Glutamatergic neuron (in vitro differentiated cells): ENCODE measurements at regions not wholly inside any gene's neighbourhood (a gene's known extent, or its start where the extent isn't known, plus 50 kb on each side); places are given as distances from the start of the nearest gene placed in this dataset.
"Not testable (repeated sequence)": the region's sequence is repeated elsewhere in the genome, so short reads cannot be mapped to it uniquely, and the experiment has no call there.

Experiments used
- DNase-seq: peaks from one replicate; pipeline ENCODE4 v3.0.0; 2022
- H3K27ac Mint-ChIP-seq: one replicate; pipeline ENCODE4 v1.8.0; 2020; ENCODE audit warnings: mild to moderate bottlenecking, mixed read lengths, inconsistent platforms; ENCODE audit not compliant: unreplicated experiment
- H3K27me3 Mint-ChIP-seq: one replicate; pipeline ENCODE4 v1.8.0; 2020; ENCODE audit warnings: mild to moderate bottlenecking, moderate library complexity, mixed read lengths, inconsistent platforms; ENCODE audit not compliant: unreplicated experiment
- H3K36me3 Mint-ChIP-seq: one replicate; pipeline ENCODE4 v1.8.0; 2020; ENCODE audit warnings: mild to moderate bottlenecking, mixed read lengths, inconsistent platforms; ENCODE audit not compliant: unreplicated experiment
- H3K4me1 Mint-ChIP-seq: one replicate; pipeline ENCODE4 v1.8.0; 2020; ENCODE audit warnings: mild to moderate bottlenecking, low read depth, mixed read lengths, inconsistent platforms; ENCODE audit not compliant: unreplicated experiment
- H3K4me3 Mint-ChIP-seq: one replicate; pipeline ENCODE4 v1.8.0; 2020; ENCODE audit warnings: mild to moderate bottlenecking, mixed read lengths, inconsistent platforms; ENCODE audit not compliant: unreplicated experiment
- H3K9me3 Mint-ChIP-seq: one replicate; pipeline ENCODE4 v1.8.0; 2020; ENCODE audit warnings: mild to moderate bottlenecking, moderate library complexity, mixed read lengths, inconsistent platforms; ENCODE audit not compliant: unreplicated experiment
- CTCF ChIP-seq: fragments of 200-600 bp; sonication (generic); IDR thresholded peaks from one replicate; pipeline ENCODE4 v1.5.0; 2021; ENCODE audit not compliant: partially characterized antibody, unreplicated experiment

- no peak for DNase-seq
- no peaks in the 10 kb centered on the region for H3K27me3 Mint-ChIP-seq
- no peak overlapping the region for H3K4me3 Mint-ChIP-seq
- TF ChIP-seq CTCF = no peak
- no peaks in the 10 kb centered on the region for H3K4me1 Mint-ChIP-seq
- no peaks in the 10 kb centered on the region for H3K9me3 Mint-ChIP-seq
- no peaks in the 10 kb centered on the region for H3K36me3 Mint-ChIP-seq
- no peak overlapping the region for H3K27ac Mint-ChIP-seq
Measured at GRCh38 chr14:53714495-53715192, 242.0 kb downstream of the BMP4 start.

DNA sequence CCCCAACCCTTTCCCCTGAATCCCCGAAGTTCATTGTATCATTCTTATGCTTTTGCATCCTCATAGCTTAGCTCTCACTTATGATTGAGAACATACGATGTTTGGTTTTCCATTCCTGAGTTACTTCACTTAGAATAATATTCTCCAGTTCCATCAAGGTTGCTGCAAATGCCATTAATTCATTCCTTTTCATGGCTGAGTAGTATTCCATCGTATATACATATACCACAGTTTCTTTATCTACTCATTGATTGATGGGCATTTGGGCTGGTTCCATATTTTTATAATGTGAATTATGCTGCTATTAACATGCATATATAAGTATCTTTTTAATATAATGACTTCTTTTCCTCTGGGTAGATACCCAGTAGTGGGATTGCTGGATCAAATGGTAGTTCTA, 243.7 kb downstream of the BMP4 start:
- not testable (repeated sequence) for H3K9me3 Mint-ChIP-seq, H3K4me3 Mint-ChIP-seq, H3K36me3 Mint-ChIP-seq, H3K27me3 Mint-ChIP-seq, H3K27ac Mint-ChIP-seq, DNase-seq, H3K4me1 Mint-ChIP-seq

- H3K27me3 Mint-ChIP-seq = no peaks in the 10 kb centered on the region
- no peak overlapping the region for H3K4me3 Mint-ChIP-seq
- DNase-seq = no peak
- no peaks in the 10 kb centered on the region for H3K36me3 Mint-ChIP-seq
- H3K9me3 Mint-ChIP-seq = no peaks in the 10 kb centered on the region
- H3K4me1 Mint-ChIP-seq = no peaks in the 10 kb centered on the region
- no peak for TF ChIP-seq CTCF
- H3K27ac Mint-ChIP-seq = no peak overlapping the region
Measured at GRCh38 chr14:53711205-53711604, 245.4 kb downstream of the BMP4 start.

GRCh38 chr14:53710615-53711014, 246.0 kb downstream of the BMP4 start:
- H3K27me3 Mint-ChIP-seq = no peaks in the 10 kb centered on the region
- H3K4me3 Mint-ChIP-seq = no peak overlapping the region
- no peak for DNase-seq
- no peaks in the 10 kb centered on the region for H3K4me1 Mint-ChIP-seq
- H3K27ac Mint-ChIP-seq = no peak overlapping the region
- H3K9me3 Mint-ChIP-seq = no peaks in the 10 kb centered on the region
- no peak for TF ChIP-seq CTCF
- H3K36me3 Mint-ChIP-seq = no peaks in the 10 kb centered on the region

DNA sequence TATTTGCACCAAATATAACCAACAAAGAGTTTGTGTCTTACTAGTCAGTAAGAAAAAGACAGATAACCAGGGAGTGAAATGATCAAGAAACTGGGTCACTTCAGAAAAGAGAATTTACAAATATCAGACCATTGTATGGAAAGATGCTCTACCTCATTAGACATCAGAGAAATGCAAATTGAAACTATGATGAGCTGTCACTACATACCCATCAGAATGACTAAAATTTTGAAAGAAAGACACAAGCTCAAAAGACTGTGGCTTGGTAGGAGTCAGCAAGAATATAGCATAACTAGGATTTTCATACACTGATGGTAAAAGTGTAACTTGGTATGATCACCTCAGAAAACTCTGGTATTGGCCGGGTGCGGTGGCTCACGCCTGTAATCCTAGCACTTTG, 247.2 kb downstream of the BMP4 start:
- DNase-seq = no peak
- Mint-ChIP-seq H3K36me3 (no peaks in the 10 kb centered on the region), H3K27ac (no peak overlapping the region), H3K4me1 (no peaks in the 10 kb centered on the region), H3K27me3 (no peaks in the 10 kb centered on the region), H3K4me3 (no peak overlapping the region), H3K9me3 (no peaks in the 10 kb centered on the region)
- no peak for TF ChIP-seq CTCF
